HG03045 (cell line): ENCODE measurements at regions not wholly inside any gene's neighbourhood (a gene's known extent, or its start where the extent isn't known, plus 50 kb on each side); places are given as distances from the start of the nearest gene placed in this dataset.
"Not testable (repeated sequence)": the region's sequence is repeated elsewhere in the genome, so short reads cannot be mapped to it uniquely, and the experiment has no call there.

Experiments used
- ATAC-seq: cut with Tn5 transposase; IDR thresholded peaks from one replicate; pipeline ENCODE4 v1.9.1; 2021; ENCODE audit warnings: mild to moderate bottlenecking, moderate library complexity; ENCODE audit not compliant: unreplicated experiment

DNA sequence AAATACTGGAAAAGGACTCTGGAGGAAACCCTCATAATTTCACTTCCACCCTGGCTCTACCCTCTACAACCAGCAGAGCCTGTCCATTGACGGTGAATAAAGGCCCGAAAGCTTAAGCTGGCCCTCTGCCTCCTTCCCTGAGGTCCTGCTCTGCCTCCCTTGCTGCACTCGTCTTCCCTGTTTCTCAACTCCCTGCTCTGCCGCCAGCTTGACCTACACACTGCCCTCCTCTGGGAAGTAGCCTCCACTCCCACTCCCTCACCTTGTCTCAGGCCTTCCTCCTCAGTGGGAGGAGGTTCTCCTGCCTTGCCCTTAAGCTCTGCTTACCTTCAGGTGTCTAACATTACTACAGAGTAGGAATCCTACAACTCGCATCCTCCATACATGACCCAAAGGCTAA is 608.6 kb upstream of the NR3C2 start:
- ATAC-seq = no peak

GRCh38 chr4:149048451-149049143 is 606.4 kb upstream of the NR3C2 start:
- ATAC-seq = no peak

- ATAC-seq = no peak
These were observed 605.2 kb upstream of the NR3C2 start for GRCh38 chr4:149047368-149047767.

DNA sequence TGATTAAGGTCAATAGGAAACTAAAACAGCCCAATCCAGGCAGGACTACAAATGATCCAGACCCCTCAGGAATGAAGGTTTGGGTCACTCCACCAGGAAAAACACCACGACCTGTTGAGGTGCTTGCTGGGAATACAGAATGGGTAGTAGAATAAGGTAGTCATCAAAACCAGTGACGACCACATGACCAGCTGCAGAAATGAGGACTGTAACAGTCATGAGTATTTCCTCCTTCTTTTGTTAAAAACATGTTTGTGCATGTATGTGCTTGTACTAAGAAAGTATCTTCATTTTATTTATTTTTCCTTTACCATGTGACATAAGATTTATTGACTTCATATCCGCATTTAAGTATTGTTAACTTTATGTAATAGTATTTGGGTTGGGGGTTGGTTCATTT is 603.5 kb upstream of the NR3C2 start:
- no peak for ATAC-seq

DNA sequence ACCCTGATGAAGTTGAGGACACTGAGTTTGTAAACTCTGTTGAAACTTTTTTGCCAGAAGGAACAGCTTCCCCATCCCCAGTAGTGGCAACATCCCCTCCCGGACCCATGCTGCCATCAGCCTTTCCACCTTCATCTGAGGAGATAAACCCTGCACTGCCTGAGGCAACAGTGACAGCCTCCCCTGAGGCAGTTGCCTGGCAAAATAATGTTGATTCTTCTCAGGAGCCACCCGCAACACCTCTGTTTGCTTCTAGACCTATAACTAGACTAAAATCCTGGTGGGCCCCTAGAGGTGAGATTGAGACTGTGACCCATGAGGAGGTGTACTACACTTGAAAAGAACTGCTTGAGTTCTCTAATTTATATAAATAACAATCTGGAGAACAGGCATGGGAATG is 597.6 kb upstream of the NR3C2 start:
- ATAC-seq = not testable (repeated sequence)

DNA sequence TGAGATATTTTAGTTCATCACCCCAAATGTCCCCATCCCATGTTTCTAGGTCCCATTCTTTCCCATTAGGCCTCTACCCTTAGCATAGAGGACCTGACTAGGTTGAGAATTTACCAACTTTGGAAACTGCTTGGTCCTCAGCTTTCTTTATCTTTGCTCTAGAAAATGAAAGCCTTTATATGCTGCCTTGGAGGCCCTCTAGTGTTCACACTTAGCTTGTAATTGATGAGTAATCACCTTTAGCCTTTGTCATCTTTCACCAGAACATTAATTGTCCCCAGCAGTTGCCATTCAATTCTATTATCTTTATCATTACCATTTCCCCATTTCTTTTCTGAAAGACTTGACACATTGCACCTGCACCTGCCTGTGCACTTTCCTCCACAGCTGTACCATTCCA is 589.2 kb upstream of the NR3C2 start:
- ATAC-seq = no peak

DNA sequence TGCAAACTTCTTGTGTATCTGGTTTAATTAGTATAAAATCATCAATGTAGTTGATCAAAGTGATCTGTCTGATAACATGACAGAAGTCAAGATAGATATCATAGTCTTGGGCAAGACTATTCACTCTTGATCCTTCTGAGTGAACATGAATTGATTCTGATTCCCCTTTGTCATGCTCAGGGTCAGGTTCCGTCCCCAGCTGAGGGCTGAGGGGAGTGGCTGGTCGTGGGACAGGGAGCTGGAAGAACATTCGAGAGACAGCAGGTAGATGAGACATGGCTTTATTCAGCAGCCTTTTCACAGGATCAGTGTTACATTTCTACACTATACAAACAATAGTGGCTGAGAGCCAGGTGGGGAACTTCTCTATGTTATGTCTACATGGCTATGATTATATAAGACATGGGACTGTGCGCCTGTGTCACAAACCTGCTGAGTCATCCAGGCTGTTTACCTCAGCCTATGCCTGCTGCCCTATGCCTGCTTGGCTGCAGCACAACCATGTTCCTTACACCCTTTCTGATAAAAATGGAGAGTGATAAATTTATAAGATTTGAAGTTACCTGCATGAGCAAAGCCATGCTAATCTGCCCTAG is 586.9 kb upstream of the NR3C2 start:
- no peak for ATAC-seq

DNA sequence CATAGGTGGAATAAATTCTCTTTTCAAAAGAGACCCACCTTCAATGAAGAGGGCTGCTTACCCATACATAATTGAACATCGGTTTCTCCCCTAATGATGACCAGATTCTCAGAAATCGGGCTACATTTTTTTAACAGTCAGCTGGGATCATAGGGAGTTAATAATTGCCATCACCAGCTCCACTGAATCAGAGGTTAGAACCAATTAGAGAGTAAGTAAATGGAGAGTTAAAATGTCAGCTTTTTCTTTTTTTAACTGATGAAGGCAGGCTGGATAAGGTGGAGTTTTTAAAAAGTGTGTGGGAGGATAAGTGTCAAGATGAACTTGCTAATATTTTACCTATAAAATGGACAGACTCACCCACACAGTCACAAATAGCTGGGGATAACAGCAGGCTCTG is 584.5 kb upstream of the NR3C2 start:
- no peak for ATAC-seq

DNA sequence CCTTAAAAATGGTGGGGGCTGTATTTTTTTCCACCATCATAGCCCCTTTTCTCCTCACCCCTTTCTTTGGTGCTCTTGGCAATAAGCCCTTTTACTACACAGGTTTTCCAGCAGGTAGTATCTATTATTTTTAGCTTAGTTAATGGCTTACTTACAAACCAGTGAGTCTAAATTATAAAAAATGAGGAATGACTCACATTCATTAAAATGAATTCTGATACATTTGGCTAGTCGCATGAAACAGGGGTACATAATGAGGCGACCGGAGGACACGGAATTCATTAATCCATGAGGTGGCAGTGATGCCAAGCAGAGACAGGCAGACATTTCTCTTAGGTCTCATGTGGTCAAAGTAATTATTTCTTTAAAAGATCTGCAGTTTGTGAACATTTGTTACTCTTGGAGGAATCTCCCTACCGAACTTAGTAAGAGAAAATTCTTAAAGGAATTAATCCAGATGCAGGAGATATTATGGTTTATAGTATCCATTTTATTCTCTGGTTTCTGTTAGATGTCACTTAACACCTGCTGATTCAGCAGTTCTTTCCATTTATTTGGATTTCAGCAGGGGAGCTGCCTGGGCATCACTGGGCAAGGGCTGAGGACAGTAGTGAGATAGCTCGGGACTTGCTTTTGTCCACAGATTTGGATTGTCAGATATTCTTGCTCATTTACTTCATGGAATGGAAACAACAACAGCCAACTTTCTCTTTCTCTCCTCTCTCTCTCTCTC is 575.0 kb upstream of the NR3C2 start:
- ATAC-seq = no peak

DNA sequence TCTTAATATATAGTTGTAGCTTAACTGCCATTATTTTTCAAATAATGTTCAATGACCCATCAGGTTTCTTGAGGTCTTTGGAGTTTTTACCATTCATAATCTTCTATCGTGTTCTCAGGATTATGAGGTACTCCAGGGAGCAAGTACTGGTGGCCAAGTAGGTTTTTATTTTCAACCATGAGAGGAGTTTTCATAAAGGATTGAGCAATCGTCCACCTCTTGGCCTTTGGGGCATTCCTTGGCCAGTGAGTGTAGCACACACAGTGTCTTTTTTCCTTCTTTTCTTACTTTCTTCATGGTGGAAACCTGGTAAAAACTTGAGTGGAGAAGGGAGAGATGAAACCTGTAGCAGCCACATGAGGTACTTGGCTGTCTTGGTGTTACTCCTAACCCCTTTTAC is 567.0 kb upstream of the NR3C2 start:
- ATAC-seq = no peak

DNA sequence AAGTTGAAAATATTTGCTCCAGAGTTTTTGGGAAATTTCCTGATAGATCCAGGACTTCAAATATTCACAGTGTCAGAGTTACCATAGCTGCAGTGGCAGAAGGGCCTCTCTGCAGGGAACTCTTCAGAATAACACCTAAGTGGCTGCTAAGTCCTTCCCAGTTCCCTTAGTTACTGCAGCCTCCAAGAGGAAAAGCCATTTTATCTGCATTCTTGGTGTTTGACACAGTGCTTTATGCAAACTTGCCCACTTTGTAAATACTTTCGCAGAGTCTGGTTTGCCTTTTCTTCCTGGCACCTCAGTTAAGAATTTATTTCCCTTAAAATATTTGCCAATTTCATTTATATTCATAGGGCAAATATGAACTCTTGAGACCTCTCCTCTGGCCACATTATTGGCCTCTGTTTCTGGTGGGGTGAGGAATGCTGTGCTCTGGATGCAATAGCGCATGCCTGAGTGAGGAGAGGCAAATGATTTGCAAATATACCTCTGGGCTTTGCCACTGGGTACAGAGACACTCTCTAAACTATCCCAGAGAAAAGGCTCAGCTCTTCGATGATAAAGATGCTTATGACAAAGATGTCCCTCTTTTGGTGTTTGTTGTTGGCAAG is 566.3 kb upstream of the NR3C2 start:
- ATAC-seq = no peak

- ATAC-seq = no peak
These were observed 563.0 kb upstream of the NR3C2 start for GRCh38 chr4:149005191-149005590.

- ATAC-seq = no peak
These were observed 557.7 kb upstream of the NR3C2 start for GRCh38 chr4:148999924-149000323.

- no peak for ATAC-seq
These were observed 556.5 kb upstream of the NR3C2 start for GRCh38 chr4:148998719-148999118.

GRCh38 chr4:148986951-148987350 is 544.7 kb upstream of the NR3C2 start:
- ATAC-seq = no peak

DNA sequence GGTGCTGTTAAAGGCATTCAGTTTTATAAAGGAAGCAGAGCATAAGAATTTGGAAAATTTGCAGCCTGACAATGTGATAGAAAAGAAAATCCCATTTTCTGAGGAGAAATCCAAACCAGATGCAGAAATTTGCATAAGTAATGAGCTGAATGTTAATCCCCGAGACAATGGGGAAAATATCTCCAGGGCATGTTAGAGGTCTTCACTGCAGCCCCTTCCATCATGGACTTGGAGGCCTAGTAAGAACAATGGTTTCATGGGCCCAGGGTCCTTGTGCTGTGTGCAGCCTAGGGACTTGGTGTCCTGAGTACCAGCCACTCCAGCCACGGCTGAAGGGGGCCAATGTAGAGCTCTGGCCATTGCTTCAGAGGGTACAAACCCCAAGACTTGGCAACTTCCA is 542.7 kb upstream of the NR3C2 start:
- ATAC-seq = no peak

DNA sequence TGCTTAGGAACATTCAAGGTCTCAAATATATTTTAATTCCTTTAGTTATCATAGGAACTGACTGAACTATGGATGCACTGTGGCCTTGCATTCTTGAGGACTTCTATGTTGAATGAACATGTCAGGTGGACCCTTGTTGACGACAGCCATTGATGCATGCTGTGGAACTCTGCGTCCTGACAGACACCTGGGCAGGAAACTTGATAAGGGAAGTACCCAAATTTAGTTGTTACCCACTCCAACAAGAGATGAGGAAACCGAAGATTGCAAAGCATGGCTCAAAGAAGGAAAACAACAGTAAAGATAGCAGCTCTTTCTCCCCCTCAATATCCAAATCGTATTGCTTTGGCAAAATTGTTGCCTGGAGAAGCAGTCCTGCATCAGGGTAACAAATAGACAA is 540.0 kb upstream of the NR3C2 start:
- ATAC-seq = no peak

DNA sequence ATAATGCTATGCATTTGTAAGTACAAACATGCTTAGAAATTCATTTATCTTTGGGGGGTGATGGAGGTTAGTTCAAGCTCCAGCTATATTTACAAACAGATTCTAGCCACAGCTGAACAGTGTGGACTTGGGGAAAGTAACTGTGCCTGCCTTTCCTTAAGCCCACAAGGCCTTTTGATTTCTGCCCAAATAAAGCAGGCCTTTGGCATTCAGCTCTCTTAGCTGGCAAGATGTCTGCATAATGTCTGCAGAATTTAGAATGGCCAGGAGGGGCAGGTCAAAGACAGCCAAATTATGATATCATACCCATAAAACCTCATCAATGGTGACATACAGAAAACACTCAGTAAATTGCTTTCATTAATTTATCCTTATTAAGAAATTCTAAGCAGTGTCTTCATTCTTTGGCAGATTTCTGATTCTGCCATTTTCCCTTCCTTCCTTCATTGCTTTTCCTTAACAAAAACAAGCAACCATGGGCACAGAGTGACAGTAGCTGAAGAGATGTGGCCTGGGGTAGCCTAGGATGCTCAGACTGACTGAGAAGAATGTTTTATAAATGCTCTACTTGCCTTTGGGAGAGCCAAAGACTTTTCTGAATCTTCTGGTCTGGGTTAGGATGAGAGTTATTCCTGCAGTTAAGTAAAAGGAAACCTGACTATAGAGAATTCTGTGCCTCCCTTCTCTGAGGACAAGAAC is 538.7 kb upstream of the NR3C2 start:
- ATAC-seq = no peak

DNA sequence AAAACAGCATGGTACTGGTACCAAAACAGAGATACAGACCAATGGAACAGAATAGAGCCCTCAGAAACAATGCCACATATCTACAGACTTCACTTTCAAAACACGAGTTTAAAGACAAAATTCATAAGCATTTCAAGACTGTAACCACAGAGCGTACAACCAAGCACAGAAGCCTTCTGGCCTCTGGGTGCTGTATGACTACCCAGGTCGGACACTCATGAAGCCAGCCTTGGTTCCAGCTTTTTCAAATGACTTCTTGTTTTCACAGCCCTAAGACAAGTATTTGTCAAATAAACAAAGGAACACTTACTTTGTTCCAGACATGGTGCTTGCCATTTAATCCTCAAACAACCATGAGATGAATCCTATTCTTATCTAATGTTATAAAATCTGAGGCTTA is 536.1 kb upstream of the NR3C2 start:
- ATAC-seq = no peak

GRCh38 chr4:148975464-148975863 is 533.2 kb upstream of the NR3C2 start:
- ATAC-seq = no peak

DNA sequence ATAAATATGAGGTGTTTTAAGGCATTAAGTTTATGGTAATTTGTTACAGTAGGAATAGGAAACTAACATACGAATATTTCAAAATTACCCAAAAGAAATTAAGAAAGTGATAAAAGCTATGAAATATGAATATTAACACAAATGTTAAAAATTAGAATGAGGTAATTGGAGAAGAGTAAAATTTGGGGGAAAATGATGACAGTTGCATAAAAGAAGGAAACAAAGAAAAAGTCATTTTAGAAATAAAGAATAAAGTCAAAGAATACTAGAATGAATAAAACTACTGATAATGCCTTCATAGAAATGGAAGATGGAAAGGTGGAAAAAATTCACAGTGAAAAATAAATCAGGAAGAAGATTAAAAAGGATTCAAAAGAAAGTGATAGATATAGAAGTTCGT is 522.9 kb upstream of the NR3C2 start:
- no peak for ATAC-seq
